GM12874 (cell line): ENCODE measurements at regions not wholly inside any gene's neighbourhood (a gene's known extent, or its start where the extent isn't known, plus 50 kb on each side); places are given as distances from the start of the nearest gene placed in this dataset.

ENCODE experiments used
- CTCF ChIP-seq: IDR thresholded peaks from 2 replicates; pipeline ENCODE4 v1.5.1; 2011; ENCODE audit warnings: low read depth, mild to moderate bottlenecking, control low read depth, low read length, moderate library complexity; ENCODE audit not compliant: insufficient read depth

DNA sequence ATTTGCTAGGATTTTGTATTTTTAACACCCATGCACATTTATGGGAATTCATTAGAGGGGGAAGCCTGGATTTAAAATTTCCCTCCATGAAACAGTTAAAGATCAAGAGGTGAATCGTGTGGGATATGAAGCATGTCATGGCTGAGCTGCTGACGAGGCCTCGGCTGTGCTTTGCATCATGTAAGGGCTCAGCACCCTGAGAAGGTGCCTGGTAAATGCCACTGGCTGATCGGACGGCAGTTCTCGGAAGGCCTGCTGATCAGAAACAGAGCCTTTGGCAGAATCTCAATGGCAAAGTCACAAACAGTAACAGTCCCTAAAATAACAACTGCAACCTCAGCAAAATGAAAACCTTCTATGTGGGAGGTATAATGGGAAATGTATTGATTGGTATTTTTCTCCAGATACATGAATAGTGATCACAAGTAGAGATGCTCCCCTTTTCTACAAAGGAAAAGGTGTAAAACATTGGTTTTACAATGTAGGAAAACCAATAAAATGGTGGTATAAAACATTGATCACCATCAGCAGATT, 53.0 kb upstream of the FUCA2 start:
- no peak for TF ChIP-seq CTCF

GRCh38 chr6:143562143-143562542, 50.6 kb upstream of the FUCA2 start:
- TF ChIP-seq CTCF, result no peak
